ENCODE measurements at regions not wholly inside any gene's neighbourhood (a gene's known extent, or its start where the extent isn't known, plus 50 kb on each side); places are given as distances from the start of the nearest gene placed in this dataset.

DNA sequence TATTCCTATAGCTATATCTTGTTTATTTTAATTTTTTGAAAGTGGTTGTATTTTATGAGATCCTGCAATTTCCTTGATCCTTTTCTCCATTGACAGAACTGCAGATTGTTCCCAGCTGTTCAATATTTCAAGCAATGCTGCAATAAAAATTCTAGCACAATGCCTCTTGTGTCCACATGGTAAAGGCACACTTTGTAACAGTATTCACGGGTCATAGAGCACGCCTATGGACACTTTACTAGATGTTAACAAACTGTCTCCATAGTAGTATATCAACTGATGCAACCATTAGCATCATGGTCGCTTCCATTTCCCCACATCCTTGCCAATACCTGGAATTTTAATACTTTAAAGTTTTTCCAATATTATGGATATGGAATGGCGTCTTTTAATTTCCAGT is 123.9 kb upstream of the FZD8 start:
- no peak for DNase-seq

DNA sequence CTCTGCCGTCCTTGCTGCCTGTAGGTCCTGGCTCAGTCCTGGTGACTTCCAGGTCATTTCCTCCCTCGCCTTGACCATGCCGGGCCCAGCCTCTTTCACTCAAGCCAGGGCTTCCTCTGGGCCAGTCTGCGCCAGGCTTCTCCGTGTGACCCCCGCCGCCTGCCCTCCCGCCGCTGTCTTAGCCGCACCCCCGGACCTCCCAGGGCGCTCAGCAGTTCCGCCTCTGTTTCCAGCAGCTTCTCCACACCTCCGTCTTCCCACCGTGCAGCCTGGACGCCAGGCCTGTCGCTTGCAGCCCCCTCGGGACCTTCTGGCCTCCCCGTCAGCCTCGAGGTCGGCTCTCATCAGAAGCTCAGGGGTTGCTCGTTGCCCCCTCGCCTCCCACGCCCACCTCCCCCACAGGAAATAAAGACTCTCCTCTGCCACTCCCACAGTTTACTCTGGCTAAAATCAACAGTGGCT is 123.0 kb upstream of the FZD8 start:
- DNase-seq, result no peak

DNA sequence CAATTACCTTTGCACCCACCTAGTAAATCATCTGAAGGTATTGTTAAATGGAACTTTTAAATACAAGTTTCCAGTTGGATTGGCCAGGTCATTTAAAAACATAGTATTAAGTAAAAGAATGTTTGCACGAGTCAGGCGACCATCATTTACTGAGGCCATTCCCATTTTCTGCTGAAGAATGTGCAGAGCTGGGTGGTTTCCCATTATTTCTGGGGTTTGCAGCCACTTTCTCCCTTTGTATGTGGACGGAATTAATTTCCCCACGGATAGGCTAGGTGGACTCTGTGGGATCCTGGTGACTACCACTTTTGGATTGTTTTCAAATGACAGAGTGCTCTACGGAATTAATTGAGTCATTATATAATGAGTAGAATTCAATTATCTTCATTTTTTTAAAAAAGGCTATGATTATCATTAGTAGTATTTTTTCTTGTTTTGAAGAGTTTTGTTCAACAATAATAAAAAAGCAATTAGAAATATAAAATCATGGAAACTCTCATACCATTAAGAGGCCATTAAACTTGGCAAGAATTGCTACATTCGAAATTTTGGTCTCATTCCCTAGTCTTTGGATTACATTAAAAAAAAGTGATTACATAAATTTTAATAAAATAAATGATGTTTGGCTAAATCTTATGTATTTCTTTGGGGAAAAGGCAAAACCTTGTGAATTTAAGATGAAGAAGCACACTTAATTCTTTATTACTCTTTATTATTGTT is 120.4 kb upstream of the FZD8 start:
- no peak for DNase-seq

DNA sequence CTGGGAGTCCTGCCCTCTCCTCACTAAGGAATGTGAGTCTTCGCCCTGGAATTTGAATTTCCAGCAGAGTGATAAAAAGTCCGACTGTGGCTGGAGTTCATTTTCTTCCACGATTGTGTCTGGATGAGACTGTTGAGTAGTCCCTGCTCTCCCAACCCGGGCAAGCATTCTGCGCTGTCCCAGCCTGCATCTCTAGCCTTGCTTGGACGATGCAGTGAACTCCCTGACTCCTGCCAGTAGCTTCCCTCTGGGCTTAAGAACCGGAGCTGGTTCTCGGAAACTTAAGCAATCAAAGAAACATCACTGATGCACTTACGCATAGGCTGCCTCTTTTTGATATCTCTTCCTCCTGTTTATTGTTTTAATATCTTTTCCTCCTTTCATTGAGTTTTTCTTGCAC is 116.0 kb upstream of the FZD8 start:
- no peak for DNase-seq

DNA sequence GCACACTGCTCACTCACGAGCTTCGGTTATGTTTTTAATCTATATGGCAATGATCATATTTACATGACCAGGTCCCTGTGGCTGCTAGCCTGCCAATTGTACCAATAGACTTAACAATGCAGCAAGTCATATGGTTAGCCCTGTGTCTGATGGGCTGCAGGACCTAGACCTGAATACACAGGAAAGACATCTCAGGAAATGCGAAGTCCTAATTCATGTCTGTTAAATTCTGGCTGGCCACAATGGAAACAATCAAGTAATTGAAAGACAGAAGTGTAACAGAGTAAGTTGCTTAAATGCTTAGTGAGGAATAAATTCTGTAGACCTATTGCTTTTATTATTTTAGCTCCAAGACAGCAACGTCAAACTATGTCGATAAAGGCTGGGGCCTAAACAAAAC is 112.4 kb upstream of the FZD8 start:
- DNase-seq, result no peak

DNA sequence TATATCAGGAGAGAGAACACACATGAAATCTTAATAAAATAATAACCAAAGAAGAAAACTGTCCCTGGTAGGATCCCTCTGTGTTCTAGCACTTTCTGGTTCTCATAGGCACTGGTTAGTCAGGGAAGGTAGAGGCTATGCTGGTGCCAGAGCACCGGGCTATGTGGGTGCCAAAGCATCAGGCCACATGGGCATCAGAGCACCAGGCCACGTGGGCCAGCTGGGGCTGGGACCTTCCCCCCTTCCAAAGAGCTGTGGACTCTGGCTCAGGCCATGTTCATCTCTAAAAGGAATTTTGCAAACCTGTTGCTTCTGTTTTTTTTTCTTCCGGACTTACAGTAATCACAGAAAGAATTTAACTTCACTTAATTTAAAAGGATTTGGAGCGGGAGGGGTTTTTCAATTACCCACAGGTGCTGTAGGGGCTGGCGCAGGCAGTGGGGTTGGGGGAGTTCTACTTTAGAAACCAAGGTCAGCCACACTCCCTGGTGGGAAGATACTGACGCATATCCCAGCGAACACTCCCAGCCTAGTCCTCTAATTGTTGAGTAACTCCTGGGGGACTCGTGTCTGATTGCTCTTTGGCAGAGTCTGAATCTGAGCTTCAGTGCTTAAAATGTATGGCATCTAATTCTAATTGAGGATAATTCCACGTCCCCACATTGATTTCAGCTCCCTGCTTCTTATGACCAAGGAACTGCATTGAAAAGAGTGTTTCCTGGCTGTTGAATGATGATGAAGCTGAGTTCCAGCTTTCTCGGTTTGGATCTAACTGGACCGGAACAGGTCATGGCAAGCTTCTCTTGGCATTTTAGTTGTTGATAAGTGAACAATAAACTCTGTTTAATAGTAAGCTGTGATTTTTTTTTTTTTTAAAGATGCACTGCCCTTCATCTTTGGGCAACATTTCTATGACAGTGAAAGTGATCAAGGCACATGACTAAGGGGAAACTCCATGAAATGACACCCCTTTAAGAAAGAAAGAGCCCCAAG is 110.7 kb upstream of the FZD8 start:
- no peak for DNase-seq

DNA sequence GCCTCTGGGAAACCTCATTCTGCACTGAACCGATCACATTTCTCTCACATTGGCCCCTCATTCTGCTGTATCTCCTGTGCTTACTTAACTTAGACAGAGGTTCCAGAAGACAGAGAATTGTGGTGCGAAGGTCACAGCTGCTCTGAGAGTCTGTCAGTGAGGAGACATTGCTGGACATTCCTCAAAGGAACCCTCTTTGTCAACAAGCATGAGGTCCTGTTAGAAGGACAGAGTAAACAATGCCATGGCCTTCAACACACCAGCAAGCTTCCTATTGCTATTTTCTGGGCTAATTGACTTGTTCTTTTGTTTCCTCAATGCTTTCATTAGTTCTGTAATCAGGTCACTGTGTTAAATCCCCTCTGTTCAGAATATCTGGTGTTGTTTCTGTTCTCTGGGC is 109.3 kb upstream of the FZD8 start:
- DNase-seq, result no peak

DNA sequence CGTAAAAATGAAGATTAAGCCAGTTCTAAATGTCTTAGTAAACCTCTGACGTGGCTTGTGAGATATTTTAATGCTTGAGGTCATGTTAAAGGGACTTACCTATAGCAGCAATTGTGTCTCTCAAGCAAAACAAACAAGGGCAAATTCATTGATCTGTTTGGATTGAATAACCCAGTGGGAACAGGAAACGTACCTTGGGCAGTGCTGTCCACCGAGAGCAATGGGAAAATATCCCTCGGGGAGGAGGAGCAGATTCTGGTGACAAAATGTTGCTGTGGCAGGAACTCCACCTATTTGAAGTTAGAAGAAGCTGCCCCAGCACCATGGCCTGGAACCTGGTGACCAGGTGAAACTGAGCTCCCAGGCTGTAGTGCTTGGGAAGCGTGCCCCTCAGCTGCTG is 107.1 kb upstream of the FZD8 start:
- DNase-seq, result no peak

DNA sequence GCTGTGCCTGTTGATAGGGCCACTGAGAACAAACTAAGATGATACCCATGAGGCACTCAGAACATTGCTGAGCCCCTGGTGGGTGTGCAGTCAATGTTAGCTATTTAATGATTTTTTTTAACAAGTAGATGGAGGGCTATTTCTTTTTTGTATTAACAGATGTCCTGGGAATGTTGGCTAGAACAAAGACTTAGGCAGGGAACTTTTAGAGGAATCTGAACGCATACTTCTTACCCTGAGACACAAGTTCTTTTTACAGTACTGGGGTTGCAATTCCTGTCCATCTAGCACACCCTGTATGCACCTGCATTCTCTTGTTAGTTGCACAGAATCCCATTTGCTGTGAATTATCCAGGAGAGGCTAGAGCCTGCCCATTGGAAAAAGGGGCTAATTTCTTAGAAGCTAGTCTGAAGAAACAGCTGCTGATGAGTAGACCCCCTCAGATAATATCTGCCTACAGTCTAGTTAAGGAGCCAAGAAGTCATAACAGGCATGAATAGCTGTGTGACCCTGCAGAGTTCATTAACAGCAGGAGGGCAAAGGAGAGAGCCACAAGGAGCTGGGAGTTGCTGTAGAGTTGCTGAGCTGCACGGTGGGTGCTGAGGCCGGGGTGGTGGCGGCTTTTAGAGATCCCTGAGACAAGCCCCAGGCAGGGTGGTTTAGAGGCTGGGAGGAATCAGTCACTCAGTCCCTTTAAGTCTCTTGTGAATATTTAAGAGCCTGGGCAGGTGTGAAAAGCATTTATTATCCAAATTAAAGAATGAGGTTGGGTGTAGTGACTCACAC is 103.7 kb upstream of the FZD8 start:
- DNase-seq, result no peak

DNA sequence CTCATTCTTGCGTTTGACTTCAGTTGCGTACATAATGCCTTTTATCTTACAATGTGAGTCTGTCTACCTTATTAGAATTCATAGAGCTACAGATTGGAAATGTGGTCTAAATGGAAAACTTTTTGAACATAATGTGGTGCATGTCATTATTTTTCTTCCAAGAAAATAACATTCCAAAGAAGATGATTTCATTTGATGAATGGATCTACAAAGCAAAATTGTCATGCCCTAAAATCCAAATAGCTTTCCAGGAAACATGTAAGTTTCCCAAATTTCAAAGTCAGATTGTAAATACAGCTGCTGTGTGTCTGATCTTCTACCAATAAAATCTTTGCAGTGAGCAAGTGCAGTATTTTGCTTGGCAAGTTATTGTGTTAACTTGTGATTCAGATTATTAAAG is 101.8 kb upstream of the FZD8 start:
- no peak for DNase-seq

DNA sequence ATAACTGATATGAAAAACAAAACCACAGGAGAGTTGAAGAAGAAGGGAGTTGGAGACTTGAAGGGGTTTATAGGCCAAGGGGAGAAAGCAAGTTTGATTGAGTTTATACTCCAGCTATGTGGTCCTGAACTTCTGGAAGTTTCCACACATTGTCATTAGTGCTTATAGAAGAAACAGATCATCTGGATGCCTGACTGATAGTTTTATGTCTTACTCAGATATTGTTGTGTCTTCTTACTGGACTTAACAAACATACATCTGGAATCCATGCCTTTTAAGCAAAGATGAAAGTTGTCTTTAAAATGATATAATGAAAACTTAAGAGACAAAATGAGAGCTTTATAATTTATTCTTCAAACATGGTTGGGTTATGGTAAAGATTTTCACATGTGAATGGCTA is 101.3 kb upstream of the FZD8 start:
- DNase-seq, result no peak

DNA sequence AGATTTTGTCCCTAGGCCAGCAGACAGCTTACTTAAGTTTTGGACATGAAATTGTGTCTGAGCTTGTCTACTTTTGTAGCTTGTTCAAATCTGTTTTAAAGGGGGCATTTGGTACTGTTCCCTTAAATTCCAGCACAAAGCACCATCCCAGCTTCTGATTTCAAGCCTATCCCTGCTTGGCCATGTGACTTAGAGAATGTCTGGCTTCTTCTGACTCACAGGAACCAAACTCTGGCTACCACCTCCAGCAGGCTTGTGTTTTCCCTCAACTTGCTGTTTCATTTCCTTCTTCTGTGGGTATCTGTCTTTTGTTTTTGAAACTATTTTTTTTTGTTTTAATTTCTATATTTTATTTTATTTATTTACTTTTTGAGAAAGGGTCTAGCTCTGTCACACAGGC is 97.9 kb upstream of the FZD8 start:
- peak; percentile 13 for DNase-seq

DNA sequence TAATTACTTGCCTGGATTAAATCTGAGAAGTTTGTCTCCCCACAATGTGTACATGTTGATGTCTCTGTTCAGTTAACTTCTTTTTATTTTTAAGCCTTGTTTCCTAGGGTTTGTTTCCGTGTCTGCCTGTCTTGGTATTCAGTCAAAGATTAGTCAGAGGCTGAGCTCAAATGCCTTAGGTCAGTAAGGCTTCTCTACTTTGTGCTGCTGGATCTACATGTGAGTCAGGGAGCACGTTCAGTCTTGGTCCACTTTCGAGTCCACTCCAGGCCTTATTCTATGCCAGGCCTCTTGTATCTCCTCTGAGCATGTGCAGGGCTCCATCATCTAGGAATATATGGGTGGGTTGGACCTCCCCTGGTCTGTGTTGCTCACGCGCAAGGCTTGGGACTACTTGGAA is 93.3 kb upstream of the FZD8 start:
- DNase-seq, result peak; percentile 19

DNA sequence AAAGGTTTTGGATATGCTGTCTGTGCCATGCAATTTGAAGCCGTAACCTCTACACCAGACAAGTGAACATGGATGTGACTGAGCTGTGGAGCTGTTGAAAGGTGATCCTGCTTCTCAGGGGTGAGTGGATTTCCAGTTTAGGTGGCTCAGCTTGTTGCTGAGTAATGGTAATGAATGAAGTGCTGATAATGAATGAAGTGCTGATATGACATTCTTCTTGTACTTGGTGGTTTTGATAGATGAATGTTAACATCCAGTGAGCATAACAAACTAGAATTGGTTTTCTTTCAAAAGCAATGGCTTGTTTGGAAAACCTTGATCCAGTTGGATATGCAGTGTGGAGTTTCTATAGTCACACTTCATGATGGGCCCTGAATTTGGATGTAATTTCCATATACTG is 89.7 kb upstream of the FZD8 start:
- DNase-seq, result no peak

DNA sequence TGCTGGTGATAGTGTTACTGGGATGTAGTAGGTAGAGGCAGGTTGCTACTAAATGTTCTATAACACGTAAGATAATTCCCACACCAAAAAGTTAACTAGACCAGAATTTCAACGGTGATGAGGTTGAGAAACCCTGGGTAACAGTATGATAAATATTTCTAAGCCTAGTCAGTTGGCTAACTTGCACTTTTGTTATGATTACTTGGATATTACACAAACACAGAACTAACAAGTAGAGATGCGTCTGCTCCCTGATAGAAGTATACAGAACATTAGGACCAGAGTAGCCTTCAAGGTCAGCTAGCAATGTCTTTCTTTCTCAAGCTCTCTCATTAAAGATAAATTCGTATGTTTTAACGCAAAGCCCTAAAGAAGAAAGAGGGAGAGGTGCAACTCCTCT is 86.2 kb upstream of the FZD8 start:
- DNase-seq, result no peak

DNA sequence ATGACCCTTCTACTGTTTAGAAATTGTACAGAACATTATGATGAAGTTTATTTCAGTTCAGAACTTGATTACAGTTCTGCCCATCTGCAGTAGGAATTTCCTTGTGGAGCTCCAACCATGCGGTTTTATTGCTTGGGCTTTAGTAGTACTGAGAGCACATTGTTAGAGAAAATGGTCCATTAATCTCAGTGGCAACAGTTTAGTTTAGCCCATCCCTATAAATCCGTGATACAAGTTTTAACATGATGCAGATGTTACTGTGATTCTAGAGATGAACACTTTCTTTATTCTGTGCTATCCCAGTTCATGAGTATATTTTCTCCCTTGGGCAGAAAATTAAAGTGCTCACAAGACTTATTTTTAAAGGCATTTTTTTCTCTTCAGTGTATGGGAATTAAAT is 84.8 kb upstream of the FZD8 start:
- no peak for DNase-seq

DNA sequence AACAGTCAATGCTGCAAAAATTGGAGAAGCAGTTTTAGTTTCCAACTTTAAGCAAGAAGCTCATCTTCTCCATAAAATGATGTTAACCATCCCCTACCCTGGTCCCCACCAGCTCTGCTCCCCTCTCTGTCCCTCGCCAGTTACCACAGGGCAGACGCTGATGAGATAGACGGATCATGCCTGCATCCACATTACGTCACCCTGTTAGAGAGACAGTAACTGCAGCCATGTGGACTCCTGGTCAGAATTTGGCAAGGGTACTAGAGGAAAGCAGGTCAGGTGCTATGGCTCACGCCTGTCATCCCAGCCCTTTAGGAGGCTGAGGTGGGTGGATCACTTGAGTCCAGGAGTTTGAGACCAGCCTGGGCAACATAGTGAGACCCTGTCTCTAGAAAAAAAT is 81.9 kb upstream of the FZD8 start:
- no peak for DNase-seq

DNA sequence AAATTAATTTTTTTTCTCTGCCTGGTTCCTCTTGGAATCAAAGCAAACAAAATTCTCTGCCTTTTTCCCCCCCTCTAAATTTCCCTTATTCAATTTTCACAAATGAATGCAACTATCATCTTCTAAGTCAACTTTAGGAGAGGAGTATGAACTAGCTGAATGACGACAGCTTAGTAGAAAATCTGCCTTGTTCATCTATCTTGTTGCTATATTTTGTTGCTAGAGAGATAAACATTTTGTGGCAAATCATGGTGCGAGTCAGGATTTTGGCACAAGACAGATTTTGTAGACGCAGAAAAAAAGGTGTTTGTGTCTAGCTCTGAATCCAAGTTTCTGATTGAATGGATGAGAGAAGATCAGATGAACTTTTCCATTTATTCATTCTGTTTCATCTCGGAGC is 81.0 kb upstream of the FZD8 start:
- no peak for DNase-seq

DNA sequence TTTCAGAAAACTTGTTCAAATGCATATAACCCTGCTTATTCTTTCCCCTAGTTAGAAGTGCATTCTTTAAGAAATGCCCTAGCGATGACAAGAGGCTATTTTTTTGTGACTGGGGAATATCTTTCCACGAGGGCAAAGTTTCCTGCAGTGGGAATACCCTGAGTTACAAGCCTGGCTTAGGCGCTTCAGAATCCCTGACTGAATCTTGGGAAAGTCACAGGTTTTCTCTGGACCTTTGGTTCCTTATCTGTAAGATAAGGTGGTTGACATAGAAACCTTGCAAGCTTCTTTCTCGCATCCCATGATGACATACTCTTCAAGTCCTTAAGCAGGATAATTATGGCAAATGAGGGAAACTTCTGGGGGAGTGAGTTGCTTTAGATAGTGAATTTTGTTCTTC is 80.5 kb upstream of the FZD8 start:
- no peak for DNase-seq

DNA sequence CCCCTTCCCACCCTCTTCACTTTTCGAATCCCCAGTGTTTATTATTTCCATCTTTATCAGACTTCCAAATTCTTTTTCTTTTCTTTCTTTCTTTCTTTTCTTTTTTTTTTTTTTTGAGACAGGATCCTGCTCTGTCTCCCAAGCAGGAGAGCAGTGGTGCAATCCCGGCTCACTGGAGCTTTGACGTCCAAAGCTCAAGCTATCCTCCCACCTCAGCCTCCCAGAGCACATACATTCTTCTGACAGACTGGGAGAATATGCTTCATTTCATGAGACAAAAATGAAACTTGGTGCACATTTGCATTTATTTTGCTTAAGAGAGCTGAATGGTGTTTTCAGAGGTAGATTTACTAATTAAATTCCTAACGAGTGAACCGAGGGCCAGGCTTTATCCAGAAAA is 80.1 kb upstream of the FZD8 start:
- DNase-seq, result no peak

DNA sequence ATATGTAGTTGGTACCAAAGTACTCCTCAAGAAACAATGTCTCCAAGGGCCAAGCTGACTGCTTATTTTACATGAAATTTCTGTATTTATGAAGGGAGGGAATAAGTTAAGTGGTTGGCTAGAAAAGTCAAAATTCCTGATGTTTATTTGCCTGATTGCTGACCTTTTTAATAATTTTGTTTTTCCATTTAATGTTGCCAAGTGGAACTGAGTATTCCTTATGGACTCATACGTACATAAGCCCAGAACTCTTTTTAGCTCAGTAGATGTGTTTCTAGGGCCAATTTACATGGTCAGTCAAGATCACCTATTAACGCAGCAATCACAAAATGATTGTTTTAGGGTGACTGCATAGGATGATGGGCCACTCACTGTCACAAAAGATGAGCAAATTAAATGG is 78.3 kb upstream of the FZD8 start:
- DNase-seq, result no peak

DNA sequence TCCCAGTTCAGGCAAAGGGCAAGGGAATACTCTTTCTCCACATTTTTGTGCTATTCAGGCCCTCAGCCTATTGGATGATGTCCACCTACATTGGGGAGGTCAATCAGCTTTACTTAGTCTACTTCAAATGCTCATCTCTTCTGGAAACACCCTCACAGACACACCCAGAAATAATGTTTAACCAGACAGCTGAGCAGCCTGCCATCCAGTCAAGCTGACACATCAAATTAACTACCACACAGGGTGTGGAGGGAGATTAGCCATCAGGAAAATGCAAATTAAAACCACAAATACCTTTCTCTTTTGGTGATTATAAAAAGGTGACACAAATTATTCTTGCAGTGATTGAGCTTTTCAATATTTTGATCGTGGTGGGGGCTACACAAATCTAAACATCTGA is 74.7 kb upstream of the FZD8 start:
- DNase-seq, result no peak

DNA sequence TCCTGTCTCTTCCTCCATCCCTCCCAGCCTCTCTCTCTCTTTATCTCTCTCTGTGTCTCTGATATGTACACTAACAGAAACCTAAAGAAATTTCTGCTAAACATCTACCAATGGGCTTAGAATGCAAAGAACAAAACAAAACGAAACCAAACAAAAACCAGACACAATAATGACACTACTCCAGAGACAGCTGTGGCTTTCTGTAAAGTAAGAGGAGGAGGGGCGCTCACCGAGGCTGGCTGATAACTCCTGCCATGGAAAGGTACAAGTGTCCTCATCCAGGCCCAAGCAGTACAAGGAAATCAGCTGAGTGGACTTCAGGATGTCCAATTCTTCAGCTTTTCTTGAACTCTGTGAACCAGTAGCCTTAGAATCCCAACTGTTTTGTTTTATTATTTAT is 70.4 kb upstream of the FZD8 start:
- no peak for DNase-seq

All from fibroblast of skin of back (primary cell).